Thyroid gland (tissue), 4 donors: ENCODE measurements at regions not wholly inside any gene's neighbourhood (a gene's known extent, or its start where the extent isn't known, plus 50 kb on each side); places are given as distances from the start of the nearest gene placed in this dataset.

Source experiments
- DNase-seq, 2 donors: peaks; one replicate each; pipeline ENCODE4 v3.0.0-alpha.2; 2019
- H3K27ac ChIP-seq, 3 donors: fragments of 200-600 bp; sonication (generic); 1 replicate in 2 of 3; 2 replicates in 1 of 3; pipeline ENCODE4 v1.5.1; 2016 to 2019; ENCODE audit warnings: mild to moderate bottlenecking in 1 of 3, moderate library complexity in 1 of 3
- H3K27me3 ChIP-seq: fragments of 200-600 bp; sonication (generic); one replicate; pipeline ENCODE4 v1.5.1; 2019
- H3K36me3 ChIP-seq, 2 donors: fragments of 200-600 bp; sonication (generic); one replicate each; pipeline ENCODE4 v1.5.1; 2016 to 2019
- H3K4me1 ChIP-seq, 2 donors: fragments of 200-600 bp; sonication (generic); one replicate each; pipeline ENCODE4 v1.5.1; 2017 to 2019
- H3K4me3 ChIP-seq, 3 donors: fragments of 200-600 bp; sonication (generic); replicated peaks in 1 of 3; 1 replicate in 2 of 3; 2 replicates in 1 of 3; pipeline ENCODE4 v1.5.1; 2016; ENCODE audit warnings: mild to moderate bottlenecking in 1 of 3
- H3K9me3 ChIP-seq: fragments of 200-600 bp; sonication (generic); one replicate; pipeline ENCODE4 v1.5.1; 2017
- CTCF ChIP-seq, 6 experiments: fragments of 200-600 bp in 3 of 6; fragments of 450-650 bp in 3 of 6; sonication (generic) in 3 of 6; IDR thresholded peaks; one replicate each; pipeline ENCODE4 v1.5.1; 2016 to 2019; ENCODE audit warnings: antibody characterized with exemption in 6 of 6, mild to moderate bottlenecking in 2 of 6, inconsistent platforms in 1 of 6, moderate library complexity in 1 of 6
- POLR2A ChIP-seq, 2 donors: fragments of 450-650 bp; IDR thresholded peaks; one replicate each; pipeline ENCODE4 v1.6.1; 2017; ENCODE audit warnings: antibody characterized with exemption in 2 of 2, mild to moderate bottlenecking in 2 of 2, moderate library complexity in 1 of 2
- WGBS, 2 donors: methylation state at CpG; one replicate each; pipeline ENCODE4 v1.1.5; 2017; 5-methylcytosine and 5-hydroxymethylcytosine counted together
- intact Hi-C: fragments of 100-400 bp; cut with DNase I; formaldehyde crosslinking; loops from one replicate; pipeline ENCODE4 v1.15.1; 2023

DNA sequence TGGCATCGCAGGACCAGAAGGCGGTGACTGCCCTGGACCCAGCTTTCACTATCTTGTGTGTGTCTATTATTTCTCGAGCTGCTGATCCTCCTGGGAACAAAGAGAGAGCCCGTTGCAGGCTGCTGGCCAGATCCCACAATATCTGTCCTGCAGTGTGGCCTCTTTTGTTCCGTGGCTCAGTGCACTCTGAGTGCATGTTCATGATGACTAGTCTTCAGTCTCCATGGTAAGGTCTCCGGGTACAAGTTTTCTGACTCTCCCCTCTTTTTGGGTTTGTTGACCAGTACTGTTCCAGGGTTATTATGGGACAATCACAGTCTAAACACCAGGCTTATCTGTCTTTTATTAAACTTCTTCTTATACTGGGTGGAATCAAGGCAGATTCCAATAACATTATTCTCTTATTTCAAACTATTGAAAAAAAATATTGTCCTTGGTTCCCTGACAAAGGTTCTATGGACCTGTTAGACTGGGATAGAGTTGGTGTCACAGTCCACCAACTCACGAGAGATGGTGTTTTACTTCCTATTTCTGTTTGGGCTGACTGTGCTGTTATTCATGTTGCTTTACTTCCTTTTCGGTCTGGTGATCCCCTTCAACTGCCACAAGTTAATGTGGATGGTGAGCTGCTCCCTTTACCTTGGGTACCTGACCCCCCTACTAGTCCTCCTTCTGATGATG is 192.9 kb upstream of the ALG10B start:
- 68 to 75% methylated on average over 8 of the region's 8 CpGs for WGBS, 2 donors
- DNase-seq = no peak
- no peak overlapping the region for H3K4me3 ChIP-seq
- H3K36me3 ChIP-seq = no peaks in the 10 kb centered on the region
- H3K27me3 ChIP-seq = no peaks in the 10 kb centered on the region
- intact Hi-C loops = no loop called here
- H3K4me1 ChIP-seq = no peaks in the 10 kb centered on the region
- no peaks in the 10 kb centered on the region for H3K9me3 ChIP-seq
- no peak overlapping the region for H3K27ac ChIP-seq
- TF ChIP-seq POLR2A (IDR thresholded peaks at IDR 0.05) (no peak), CTCF (IDR thresholded peaks at IDR 0.05) (no peak)

- intact Hi-C loops = no loop called here
Observed at GRCh38 chr12:38124247-38125012, 192.1 kb upstream of the ALG10B start.

DNA sequence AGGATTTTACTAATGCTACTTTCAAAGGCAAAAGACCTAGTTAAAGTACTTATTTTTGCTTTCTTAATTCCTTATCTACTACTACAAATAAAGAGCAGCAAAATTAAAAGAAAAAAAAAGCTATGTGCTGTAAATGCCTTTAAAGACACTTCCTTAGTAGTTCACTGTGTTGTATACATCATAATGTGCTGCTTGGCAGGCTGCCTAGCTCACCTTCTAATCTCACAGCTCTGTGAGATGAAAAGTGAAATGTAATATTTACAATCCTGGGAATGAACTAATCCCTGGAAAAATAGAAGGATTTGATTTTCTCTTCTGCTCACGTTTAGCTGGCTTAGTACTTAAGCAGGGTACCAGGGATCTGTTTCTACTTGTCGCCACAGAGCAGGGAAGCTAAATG is 184.4 kb upstream of the ALG10B start:
- DNase-seq = no peak
- 55 to 71% methylated on average over 2 of the region's 2 CpGs for WGBS, 2 donors
- TF ChIP-seq POLR2A (IDR thresholded peaks at IDR 0.05) = no peak
- no peak for TF ChIP-seq CTCF (IDR thresholded peaks at IDR 0.05)
- intact Hi-C loops = no loop called here
- no peak overlapping the region for H3K4me3 ChIP-seq
- H3K36me3 ChIP-seq = no peaks in the 10 kb centered on the region
- H3K27me3 ChIP-seq = no peaks in the 10 kb centered on the region
- H3K4me1 ChIP-seq = no peaks in the 10 kb centered on the region
- H3K9me3 ChIP-seq = no peaks in the 10 kb centered on the region
- no peak overlapping the region for H3K27ac ChIP-seq

More at GRCh38 chr12:38124247-38125012, 192.1 kb upstream of the ALG10B start:
- Histone ChIP-seq H3K4me1 (no peaks in the 10 kb centered on the region), H3K27ac (no peak overlapping the region), H3K36me3 (no peaks in the 10 kb centered on the region), H3K4me3 (no peak overlapping the region), H3K9me3 (no peaks in the 10 kb centered on the region), H3K27me3 (no peaks in the 10 kb centered on the region)
- no peak for DNase-seq
- WGBS, 2 donors = 46 to 47% methylated on average over 3 of the region's 3 CpGs
- TF ChIP-seq POLR2A (IDR thresholded peaks at IDR 0.05) (no peak), CTCF (IDR thresholded peaks at IDR 0.05) (no peak)

DNA sequence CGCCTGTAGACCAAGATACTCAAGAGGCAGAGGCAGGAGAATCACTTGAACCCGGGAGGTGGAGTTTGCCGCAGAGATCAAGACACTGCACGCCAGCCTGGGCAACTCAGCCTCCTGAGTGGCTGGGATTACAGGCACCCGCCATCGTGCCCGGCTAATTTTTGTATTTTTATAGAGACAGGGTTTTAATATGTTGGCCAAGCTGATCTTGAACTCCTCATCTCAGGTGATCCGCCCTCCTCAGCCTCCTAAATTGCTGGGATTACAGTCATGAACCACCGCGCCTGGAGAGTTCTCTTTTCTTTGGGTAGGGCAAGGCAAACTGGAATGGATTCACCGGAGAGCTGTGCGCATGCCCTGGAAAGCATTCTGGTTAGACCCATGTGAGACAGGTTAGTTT is 179.3 kb upstream of the ALG10B start:
- intact Hi-C loops = loop anchor here (5.0 kb wide), 1 partner anchor 175 kb away; no protein-coding TSS in a partner anchor
- no peak for TF ChIP-seq POLR2A (IDR thresholded peaks at IDR 0.05)
- WGBS, 2 donors = 87 to 94% methylated on average over 12 of the region's 12 CpGs
- H3K4me3 ChIP-seq = no peak overlapping the region
- H3K9me3 ChIP-seq = no peaks in the 10 kb centered on the region
- H3K27ac ChIP-seq = no peak overlapping the region
- peaks cover 4 to 5% of the 10 kb centered on the region in 2 donors for H3K4me1 ChIP-seq
- no peaks in the 10 kb centered on the region for H3K27me3 ChIP-seq
- no peak for DNase-seq
- no peaks in the 10 kb centered on the region for H3K36me3 ChIP-seq

GRCh38 chr12:38137716-38138115 is 178.9 kb upstream of the ALG10B start:
- H3K36me3 ChIP-seq = no peaks in the 10 kb centered on the region
- H3K4me3 ChIP-seq = peak overlapping the region in 1 of 3 donors; percentile 37
- H3K9me3 ChIP-seq = no peaks in the 10 kb centered on the region
- H3K27me3 ChIP-seq = no peaks in the 10 kb centered on the region
- DNase-seq = no peak
- H3K27ac ChIP-seq = no peak overlapping the region
- TF ChIP-seq CTCF (IDR thresholded peaks at IDR 0.05) (no peak), POLR2A (IDR thresholded peaks at IDR 0.05) (no peak)
- 60% methylated on average over 16 of the region's 16 CpGs; no CpG with 5 or more reads in 1 of the 2 donors for WGBS, 2 donors
- H3K4me1 ChIP-seq = peaks cover 4 to 5% of the 10 kb centered on the region in 2 donors
- intact Hi-C loops = loop anchor here (5.0 kb wide), 1 partner anchor 175 kb away; no protein-coding TSS in a partner anchor
